SH-SY5Y (cell line): ENCODE measurements at regions not wholly inside any gene's neighbourhood (a gene's known extent, or its start where the extent isn't known, plus 50 kb on each side); places are given as distances from the start of the nearest gene placed in this dataset.

ENCODE experiments used
- GATA2 ChIP-seq: IDR thresholded peaks from 2 replicates; pipeline ENCODE4 v1.6.1; 2011; ENCODE audit warnings: mild to moderate bottlenecking, low read depth, low read length
- GATA3 ChIP-seq: IDR thresholded peaks from 2 replicates; pipeline ENCODE4 v1.6.1; 2011; ENCODE audit warnings: low read depth, mild to moderate bottlenecking, low read length, moderate library complexity

DNA sequence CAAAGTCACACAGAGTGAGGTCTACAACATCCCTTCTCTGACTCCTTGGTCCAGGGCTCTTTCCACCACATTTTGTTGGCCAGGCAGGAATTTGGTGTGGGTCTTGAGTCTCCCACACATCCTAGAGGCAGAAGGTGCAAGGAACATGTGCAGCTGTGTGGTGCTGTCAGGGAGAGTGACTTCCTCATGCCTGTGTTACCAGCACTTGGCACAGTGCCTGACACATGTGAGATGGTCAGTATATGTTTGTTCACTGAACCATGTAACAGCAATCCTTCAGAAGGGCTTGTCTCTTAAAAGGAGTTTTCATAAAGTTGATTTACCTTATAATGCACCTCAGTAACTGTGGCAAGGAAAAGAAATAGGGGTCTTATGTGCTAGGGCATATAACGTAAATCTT lies 168.5 kb downstream of the CDC5L start:
- TF ChIP-seq GATA3 = no peak
- TF ChIP-seq GATA2 = no peak
